Stimulated activated CD4-positive, alpha-beta T cell treated with anti-CD3 and anti-CD28 coated beads, TNF-alpha, amount 100 ng/mL, for 1 hour (primary cell): ENCODE measurements at regions not wholly inside any gene's neighbourhood (a gene's known extent, or its start where the extent isn't known, plus 50 kb on each side); places are given as distances from the start of the nearest gene placed in this dataset.

Source experiments
- DNase-seq, 3 donors: peaks; one replicate each; pipeline ENCODE4 v3.0.0-alpha.2; 2020; ENCODE audit warnings: low read depth in 3 of 3, low spot score in 1 of 3

DNA sequence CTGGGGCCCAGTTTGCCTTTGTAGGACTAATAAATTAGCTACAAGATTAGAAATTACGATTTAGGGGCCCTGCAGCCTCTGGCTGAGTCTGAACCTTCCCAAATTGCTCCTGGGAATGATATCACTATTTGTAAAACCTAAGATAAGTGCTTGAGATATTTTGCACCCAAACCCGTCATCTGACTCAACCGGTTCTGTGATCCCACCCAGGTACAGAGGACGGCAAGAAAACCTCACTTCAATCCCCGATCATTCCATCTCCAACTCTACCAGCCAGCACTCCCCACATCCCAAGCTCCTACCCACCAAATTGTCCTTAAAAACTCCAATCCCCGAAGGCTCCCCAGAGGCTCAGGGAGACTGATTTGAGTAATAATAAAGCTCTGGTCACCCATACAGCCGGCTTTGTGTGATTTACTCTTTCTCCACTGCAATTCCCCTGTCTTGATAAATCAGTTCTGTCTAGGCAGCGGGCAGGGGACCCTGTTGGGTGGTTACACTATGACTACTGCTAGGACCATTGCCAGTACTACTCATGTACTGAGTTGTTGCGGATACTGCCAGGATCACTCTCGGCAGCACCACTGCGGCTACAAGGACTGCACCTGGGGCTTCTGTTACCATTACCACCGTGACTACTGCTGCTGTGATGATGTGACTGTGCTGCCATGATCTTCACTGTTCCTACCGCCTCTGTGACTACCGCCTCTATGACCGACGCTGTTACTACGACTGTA is 73.1 kb downstream of the IRF8 start:
- no peak for DNase-seq

GRCh38 chr16:85974428-85975375 is 75.7 kb downstream of the IRF8 start:
- no peak for DNase-seq

DNA sequence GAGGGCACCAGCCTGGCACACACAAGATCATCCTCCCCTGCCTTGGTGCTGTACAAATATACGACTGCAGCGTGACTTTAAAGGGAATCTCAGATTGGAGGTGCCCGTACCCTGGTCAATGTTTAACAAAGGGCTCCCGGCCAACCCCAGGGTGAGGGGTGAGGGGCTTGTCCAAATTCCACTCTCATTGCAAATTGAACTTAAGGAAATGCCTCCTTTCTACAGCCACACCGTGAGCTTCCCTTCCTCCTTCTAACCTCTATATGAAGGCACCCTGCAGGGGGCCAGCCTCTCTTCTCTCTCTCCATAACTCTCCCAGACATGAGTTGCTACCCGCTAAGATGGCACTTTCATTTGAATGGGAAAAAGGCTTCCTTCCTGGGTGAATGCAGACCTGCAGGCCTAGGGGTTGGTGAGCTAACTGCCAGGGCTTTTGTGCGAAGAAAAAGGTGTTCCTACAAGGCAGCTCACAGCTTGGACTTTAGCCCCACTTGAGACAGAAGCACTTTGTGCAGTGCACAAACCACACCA is 76.6 kb downstream of the IRF8 start:
- DNase-seq: no peak

GRCh38 chr16:85978291-85978775 is 79.4 kb downstream of the IRF8 start:
- DNase-seq: no peak

DNA sequence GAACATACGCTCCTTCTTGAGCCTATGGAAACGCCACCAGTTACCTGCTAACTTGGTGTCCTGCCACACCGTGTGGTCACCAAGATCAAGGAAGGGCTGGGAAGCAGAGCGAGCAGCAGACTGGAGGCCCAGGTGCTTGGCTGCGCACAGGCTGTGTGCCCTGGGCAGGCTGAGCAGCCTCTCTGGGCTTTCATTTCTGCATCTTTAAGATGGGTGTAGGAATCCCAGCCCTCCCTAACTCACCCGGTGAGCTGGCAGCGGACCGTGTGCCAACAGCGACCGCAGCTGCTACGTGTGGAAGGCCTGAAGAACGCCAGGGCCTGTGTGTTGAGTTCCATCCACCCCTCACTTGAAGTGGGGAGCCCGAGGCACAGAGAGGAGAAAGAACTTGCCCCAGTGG is 80.0 kb downstream of the IRF8 start:
- DNase-seq: no peak

GRCh38 chr16:85979605-85980004 is 80.6 kb downstream of the IRF8 start:
- DNase-seq: no peak

DNA sequence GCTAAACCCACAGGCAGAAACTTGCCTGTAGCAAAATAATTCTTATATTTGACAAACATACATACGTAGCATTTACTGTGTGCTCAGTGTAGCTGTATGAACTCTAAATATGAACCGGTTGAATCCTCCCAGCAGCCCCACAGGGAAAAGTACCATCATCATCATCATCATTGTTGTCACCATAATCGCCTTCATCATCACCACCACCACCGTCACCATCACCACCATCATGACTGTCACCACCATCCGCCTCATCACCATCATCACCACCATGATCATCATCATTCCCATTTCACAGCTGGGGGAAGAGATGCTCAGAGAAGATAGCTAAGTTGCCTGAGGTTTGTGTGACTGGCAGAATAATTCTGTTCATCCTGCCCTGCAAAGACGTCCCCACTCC is 81.7 kb downstream of the IRF8 start:
- DNase-seq: no peak

DNA sequence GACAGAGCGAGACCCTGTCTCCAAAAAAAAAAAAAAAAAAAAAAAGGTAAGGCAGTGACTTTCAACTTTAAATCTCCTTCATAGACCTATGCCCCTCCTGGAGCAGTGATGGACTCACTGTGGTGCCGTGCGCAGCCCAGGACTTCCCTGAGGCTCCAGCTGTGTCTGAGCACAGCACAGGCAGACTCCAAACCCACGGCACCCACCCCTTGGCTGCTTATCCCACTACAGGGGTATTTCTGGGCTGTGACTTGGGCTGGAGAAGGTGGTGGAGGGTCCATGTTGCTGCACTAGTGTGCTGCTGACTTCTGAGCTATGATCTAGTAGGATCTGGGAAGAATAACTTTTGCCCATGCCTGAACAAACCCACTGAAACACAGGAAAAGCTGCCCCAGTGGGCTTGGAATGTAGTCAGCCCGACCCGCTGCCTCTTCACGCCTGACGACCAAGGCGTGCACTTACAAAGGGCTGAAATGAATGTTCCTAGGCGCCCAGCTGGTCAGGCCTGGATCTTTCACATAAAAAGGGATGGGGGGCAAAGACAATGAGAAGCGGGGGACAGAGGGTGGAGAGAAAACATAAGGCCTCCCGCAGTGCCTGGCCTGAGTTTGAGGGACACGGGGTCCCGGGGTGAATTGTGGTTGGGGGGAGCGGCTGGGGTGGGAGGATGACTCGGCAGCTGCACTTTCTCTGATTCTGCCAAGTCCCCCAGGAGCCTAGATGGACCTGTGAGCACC is 83.0 kb downstream of the IRF8 start:
- no peak for DNase-seq

DNA sequence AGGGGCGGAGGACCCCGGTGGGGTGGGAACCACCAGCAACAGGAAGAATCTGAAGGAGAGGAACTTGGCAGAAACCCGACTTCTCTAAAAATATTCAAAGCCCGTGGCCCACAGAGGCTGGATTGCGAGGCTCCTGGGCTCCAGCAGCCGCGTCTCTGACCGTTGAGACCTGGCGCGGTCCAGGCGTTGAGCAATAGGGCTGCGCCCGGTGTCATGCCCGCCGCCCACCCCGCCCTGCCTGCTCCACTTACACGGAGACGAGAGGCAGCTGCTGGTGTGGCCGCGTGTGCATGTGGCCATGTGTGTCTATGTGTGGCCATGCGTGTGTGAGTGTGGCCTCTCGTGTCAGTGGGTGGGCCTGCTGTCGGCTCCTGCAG is 83.6 kb downstream of the IRF8 start:
- no peak for DNase-seq

- no peak for DNase-seq
Observed at GRCh38 chr16:85983064-85983463, 84.1 kb downstream of the IRF8 start.

- DNase-seq: no peak
Observed at GRCh38 chr16:85983606-85984230, 84.8 kb downstream of the IRF8 start.

DNA sequence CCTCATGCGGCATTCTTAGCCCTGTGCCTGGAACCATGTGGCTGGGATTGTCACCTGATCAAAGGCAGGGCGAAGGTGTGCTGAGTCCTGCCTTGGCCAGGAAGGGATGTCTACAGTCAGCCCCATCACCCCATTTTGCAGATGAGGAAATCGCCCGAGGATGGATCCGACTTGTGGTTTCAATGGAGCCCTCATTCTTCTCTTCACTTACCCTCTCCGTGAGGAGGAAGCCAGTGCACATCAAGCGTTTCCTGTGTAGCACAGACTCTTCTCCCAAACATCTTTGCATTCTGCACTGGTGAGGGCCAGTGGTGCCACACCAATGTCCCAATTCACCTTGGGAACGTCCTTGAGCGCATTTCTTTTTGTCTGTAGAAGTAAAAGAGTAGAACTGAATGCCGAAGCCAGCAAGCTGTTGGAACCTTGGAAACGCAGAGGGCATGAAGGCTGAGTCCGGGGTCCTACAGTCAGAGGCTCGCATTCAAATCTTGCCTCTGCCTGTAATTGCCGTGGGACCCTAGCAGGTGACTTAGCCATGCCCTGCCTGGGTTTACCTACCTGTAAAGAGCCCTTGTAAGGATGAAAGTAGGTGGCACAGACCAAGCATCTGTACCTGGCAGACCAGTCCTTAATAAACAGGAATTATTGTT is 85.4 kb downstream of the IRF8 start:
- no peak for DNase-seq

GRCh38 chr16:85984947-85985451 is 86.0 kb downstream of the IRF8 start:
- DNase-seq: no peak

DNA sequence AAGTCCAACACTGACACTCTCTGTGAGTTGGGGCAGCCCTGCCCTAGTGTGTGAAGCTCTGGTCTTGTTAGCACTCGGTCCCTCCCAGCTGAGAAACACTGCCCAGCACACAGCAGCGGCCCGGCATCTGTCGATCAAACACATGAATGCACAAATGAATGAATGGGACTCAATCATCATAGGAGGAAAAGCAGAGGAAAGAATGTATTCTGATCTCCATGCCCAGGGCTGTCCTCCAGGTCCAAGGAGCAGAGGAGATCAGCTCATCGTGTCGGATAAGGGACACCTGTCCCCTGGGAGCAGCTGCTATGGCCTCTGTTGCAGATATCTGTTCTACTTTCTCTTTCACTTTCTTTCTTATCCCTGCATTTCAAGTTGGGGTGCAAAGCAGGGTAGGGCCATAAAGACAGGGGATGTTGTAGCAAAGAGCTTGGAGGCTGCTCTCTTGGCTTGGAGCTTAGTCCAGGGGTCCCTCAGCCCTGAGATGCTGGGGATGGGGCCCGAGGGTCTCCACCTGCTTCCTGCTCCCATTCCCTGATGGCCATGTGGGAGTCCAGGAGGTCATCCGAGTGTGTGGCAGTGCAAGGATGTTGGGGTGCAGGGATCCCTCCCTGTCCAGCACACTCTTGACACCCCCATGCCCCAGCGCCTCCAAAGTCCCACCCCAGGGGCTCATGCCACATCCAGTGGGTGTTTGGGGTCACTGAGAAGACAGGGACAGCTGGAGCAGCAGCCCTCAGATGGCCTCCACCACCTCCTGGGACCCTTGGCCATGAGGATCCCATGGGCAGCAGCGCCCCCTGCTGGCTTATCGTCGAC is 88.2 kb downstream of the IRF8 start:
- DNase-seq: peak in 2 of 3 donors; percentile 9 to 49

- DNase-seq: no peak
Observed at GRCh38 chr16:85987750-85988078, 88.8 kb downstream of the IRF8 start.

DNA sequence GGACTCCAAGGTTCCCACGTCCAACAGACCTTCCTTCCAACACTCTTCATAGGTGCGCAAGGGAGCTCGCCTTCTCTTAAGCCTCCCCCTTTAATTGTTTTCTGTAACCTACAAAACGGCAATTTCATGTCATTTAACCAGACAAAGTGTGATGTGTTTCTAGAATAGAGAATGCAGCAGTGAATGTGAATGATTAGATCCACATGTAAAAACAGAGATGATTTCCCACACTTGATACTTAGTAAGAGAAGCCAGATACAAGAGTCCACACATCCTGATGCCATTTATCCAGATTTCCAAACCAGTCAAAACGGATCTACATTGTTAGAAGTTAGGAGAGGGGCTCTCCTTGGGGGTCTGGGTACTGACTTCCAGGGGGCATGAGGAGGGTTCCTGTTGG is 89.3 kb downstream of the IRF8 start:
- DNase-seq: no peak

- DNase-seq: peak in 1 of 3 donors; percentile 24
Observed at GRCh38 chr16:85988723-85989313, 89.9 kb downstream of the IRF8 start.

- DNase-seq: no peak
Observed at GRCh38 chr16:85989376-85989775, 90.4 kb downstream of the IRF8 start.
